ENCODE measurements at regions not wholly inside any gene's neighbourhood (a gene's known extent, or its start where the extent isn't known, plus 50 kb on each side); places are given as distances from the start of the nearest gene placed in this dataset.
"Not testable (repeated sequence)": the region's sequence is repeated elsewhere in the genome, so short reads cannot be mapped to it uniquely, and the experiment has no call there.

DNA sequence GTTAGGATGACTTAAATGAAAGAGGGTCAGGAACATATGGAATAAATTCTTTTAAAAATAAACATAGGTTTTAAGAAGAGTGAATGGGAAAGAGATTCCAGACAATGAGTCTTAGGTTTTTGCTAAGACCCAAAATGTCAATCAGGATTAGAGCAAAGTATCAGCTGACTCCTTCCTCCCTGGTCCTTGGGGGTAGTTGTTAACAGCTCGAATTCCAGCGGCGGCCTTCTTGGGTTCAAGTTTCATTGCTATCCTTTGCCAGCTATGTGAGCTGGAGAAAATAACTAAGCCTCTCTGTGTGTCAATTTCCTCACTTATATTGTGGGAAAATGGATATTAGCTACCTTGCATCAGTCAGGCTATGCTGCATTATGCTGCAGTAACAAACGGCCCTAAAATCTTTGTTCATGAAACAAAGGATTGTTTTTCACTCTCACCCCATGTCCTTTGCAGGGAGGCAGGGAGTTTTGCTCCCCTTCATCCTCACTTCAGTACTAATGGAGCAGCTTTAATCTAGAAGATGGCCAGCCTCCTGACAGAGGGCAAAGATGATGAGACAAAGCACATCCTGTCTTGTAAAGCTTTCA is 83.8 kb upstream of the RFLNA start:
- no peak for ATAC-seq (ENCODE audit: low FRiP score)
- DNase-seq: no peak
- Histone ChIP-seq H3K9me3 (ENCODE audit: control insufficient read depth, low read length) (peaks cover 5% of the 10 kb centered on the region), H3K4me1 (ENCODE audit: control insufficient read depth in 1 of 2, insufficient read depth in 2 of 2, low read length in 2 of 2) (no peaks in the 10 kb centered on the region), H3K4me3 (ENCODE audit: low read length in 2 of 2) (no peak overlapping the region), H3K27me3 (ENCODE audit: control insufficient read depth in 1 of 2, insufficient read depth in 2 of 2, low read length in 1 of 2) (no peaks in the 10 kb centered on the region), H3K27ac (ENCODE audit: low read depth in 1 of 2, low read length in 2 of 2) (no peak overlapping the region), H3K36me3 (ENCODE audit: control insufficient read depth in 1 of 2, insufficient read depth in 2 of 2, low read length in 1 of 2) (no peaks in the 10 kb centered on the region)
- intact Hi-C loops (cut with DNase I): no loop called here
- WGBS, 2 donors: 95 to 96% methylated on average over 4 of the region's 4 CpGs

DNA sequence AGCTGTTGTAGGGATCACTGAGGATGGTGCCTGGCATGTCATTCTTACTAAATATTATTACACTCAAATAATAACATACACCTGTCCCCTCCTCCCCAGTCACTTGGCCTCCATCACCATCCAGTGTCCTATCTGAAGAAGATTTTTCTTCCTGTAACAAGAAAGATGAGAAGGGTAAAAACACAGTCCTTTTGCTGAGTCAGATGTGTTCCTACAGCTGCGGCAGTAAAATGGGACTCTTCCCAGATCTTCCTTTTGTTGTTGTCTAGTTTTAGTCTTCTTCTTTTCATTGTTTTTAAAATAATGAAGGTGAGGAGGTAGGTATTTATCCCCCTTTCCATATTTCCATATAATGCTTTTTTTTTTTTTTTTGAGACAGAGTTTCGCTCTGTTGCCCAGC is 83.1 kb upstream of the RFLNA start:
- WGBS, 2 donors: 96 to 98% methylated on average over 2 of the region's 2 CpGs
- intact Hi-C loops (cut with DNase I): no loop called here

DNA sequence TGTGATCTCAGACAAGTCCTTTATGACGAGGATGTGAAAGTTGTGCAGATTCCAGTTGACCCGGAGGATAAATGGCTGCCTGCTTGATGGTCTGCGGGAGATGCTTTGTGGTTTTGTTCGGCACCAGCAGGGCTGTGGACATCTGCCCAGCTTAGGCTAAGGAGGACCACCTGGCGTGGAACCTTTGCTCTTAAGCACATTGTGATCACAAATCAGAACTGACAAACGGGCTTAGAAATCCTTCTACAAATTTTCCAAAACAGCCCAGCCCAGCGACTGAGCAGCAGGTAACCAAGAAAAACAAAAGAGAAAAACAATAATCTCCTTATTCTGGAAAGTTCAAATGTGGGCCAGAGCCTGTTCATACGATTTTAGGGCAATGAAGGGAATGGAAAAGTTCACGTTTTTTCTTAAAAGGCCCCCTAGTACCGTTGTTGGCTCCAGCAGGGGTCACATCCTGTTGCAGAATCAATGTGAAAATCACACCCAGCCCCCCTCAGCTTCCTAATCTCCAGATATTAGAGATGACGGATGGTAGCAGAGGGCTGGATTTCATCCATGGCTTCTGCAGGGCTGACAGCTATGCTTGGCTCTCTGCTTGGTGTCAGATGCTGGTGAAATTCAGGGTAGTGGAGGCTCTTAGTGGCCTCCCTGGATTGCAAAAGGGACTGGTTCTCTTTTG is 81.1 kb upstream of the RFLNA start:
- Histone ChIP-seq H3K36me3 (ENCODE audit: control insufficient read depth in 1 of 2, insufficient read depth in 2 of 2, low read length in 1 of 2) (no peaks in the 10 kb centered on the region), H3K4me3 (ENCODE audit: low read length in 2 of 2) (no peak overlapping the region), H3K27me3 (ENCODE audit: control insufficient read depth in 1 of 2, insufficient read depth in 2 of 2, low read length in 1 of 2) (no peaks in the 10 kb centered on the region), H3K27ac (ENCODE audit: low read depth in 1 of 2, low read length in 2 of 2) (no peak overlapping the region), H3K9me3 (ENCODE audit: control insufficient read depth, low read length) (peaks cover 5% of the 10 kb centered on the region), H3K4me1 (ENCODE audit: control insufficient read depth in 1 of 2, insufficient read depth in 2 of 2, low read length in 2 of 2) (no peaks in the 10 kb centered on the region)
- DNase-seq: no peak
- no peak for ATAC-seq (ENCODE audit: low FRiP score)
- intact Hi-C loops (cut with DNase I): no loop called here
- WGBS, 2 donors: 73 to 76% methylated on average over 11 of the region's 11 CpGs

More for the DNA sequence above, 83.1 kb upstream of the RFLNA start:
- Histone ChIP-seq H3K4me1 (ENCODE audit: control insufficient read depth in 1 of 2, insufficient read depth in 2 of 2, low read length in 2 of 2) (no peaks in the 10 kb centered on the region), H3K27me3 (ENCODE audit: control insufficient read depth in 1 of 2, insufficient read depth in 2 of 2, low read length in 1 of 2) (no peaks in the 10 kb centered on the region), H3K36me3 (ENCODE audit: control insufficient read depth in 1 of 2, insufficient read depth in 2 of 2, low read length in 1 of 2) (no peaks in the 10 kb centered on the region), H3K27ac (ENCODE audit: low read depth in 1 of 2, low read length in 2 of 2) (no peak overlapping the region), H3K9me3 (ENCODE audit: control insufficient read depth, low read length) (peaks cover 5% of the 10 kb centered on the region), H3K4me3 (ENCODE audit: low read length in 2 of 2) (no peak overlapping the region)
- ATAC-seq (ENCODE audit: low FRiP score) (no peak), DNase-seq (no peak)

DNA sequence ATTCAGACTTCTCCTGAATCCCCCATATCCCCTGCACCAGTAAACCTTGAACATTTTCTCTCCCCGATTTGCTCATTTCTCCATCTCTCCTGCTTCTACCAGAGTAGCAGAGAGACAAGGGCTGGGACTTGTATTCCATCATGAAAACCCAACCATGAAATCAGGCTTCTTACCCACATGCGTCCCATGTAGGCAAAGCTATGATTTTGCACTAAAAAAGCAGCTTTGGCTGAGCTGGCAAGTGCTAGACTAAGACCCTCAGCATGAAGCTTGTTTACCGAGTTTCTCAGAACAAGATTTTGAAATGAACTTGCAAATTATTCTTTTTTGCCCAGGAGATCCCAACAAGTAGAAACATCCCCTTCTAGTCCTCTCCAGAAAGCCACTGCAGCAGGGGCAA is 80.3 kb upstream of the RFLNA start:
- H3K27ac ChIP-seq (ENCODE audit: low read depth in 1 of 2, low read length in 2 of 2): no peak overlapping the region
- no peak for ATAC-seq (ENCODE audit: low FRiP score)
- H3K36me3 ChIP-seq (ENCODE audit: control insufficient read depth in 1 of 2, insufficient read depth in 2 of 2, low read length in 1 of 2): no peaks in the 10 kb centered on the region

DNA sequence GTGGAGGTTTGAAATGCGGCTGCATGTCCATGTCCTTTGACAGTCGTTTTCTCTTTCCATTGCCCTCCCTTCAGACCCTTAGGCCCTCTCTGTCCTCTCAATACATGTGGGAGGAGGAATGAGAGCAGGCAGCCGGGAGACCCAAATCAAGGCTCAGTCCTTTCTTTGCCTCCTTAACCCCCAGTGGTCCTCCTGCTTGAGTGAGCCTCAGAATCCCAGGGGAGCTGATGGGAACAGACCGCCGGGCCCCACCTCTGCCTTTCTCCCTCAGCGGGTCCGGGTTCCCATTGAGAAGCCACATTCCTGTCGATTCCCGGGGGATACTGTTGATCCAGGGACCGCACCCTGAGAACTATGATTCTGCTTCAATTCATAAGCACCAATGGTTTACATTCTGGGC is 77.9 kb upstream of the RFLNA start:
- Histone ChIP-seq H3K9me3 (ENCODE audit: control insufficient read depth, low read length) (peaks cover 8% of the 10 kb centered on the region), H3K4me1 (ENCODE audit: control insufficient read depth in 1 of 2, insufficient read depth in 2 of 2, low read length in 2 of 2) (no peaks in the 10 kb centered on the region), H3K27me3 (ENCODE audit: control insufficient read depth in 1 of 2, insufficient read depth in 2 of 2, low read length in 1 of 2) (no peaks in the 10 kb centered on the region), H3K27ac (ENCODE audit: low read depth in 1 of 2, low read length in 2 of 2) (no peak overlapping the region), H3K36me3 (ENCODE audit: control insufficient read depth in 1 of 2, insufficient read depth in 2 of 2, low read length in 1 of 2) (no peaks in the 10 kb centered on the region), H3K4me3 (ENCODE audit: low read length in 2 of 2) (no peak overlapping the region)
- 92% methylated on average over 10 of the region's 10 CpGs for WGBS, 2 donors
- intact Hi-C loops (cut with DNase I): no loop called here
- ATAC-seq (ENCODE audit: low FRiP score) (no peak), DNase-seq (no peak)

More for the DNA sequence above, 80.3 kb upstream of the RFLNA start:
- 97 to 100% methylated on average over 3 of the region's 3 CpGs for WGBS, 2 donors
- H3K9me3 ChIP-seq (ENCODE audit: control insufficient read depth, low read length): peaks cover 5% of the 10 kb centered on the region
- no peaks in the 10 kb centered on the region for H3K4me1 ChIP-seq (ENCODE audit: control insufficient read depth in 1 of 2, insufficient read depth in 2 of 2, low read length in 2 of 2)
- no peak for DNase-seq
- intact Hi-C loops (cut with DNase I): no loop called here
- H3K4me3 ChIP-seq (ENCODE audit: low read length in 2 of 2): no peak overlapping the region
- no peaks in the 10 kb centered on the region for H3K27me3 ChIP-seq (ENCODE audit: control insufficient read depth in 1 of 2, insufficient read depth in 2 of 2, low read length in 1 of 2)

DNA sequence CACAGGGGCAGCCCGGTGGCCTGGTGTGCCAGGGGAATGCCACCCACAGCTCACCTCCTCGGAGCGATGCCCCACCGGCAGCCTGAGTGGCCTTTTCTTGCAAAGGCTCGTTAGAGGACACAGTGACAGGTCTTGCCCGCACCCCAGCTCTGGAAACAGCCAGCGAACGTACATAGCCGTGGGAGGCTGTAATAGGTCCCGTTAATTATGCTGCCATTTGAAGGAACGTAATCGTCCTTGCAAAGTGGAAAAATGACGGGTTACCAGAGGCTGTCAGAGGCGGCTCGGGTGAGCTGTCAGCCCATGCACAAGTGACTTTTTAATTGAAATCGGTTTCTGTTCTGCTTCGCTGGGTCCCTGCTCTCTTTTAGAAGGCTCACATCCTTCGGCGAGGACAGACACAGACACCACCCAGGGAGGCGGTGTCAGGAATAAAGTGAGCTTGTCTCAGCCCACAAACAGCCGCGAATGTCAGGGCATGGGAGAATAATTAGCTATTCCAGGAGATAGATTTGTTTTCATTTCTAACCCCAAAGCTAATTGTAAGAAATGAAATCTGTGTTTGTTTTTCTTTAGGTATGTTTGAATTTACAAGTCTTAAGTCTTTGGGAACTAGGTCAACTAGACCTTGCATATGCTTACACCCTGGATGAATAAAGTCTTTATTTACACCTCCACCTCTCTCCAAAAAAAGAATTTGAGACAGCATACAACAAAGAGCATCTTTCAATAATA is 77.2 kb upstream of the RFLNA start:
- Histone ChIP-seq H3K4me1 (ENCODE audit: control insufficient read depth in 1 of 2, insufficient read depth in 2 of 2, low read length in 2 of 2) (no peaks in the 10 kb centered on the region), H3K36me3 (ENCODE audit: control insufficient read depth in 1 of 2, insufficient read depth in 2 of 2, low read length in 1 of 2) (no peaks in the 10 kb centered on the region), H3K27ac (ENCODE audit: low read depth in 1 of 2, low read length in 2 of 2) (no peak overlapping the region), H3K9me3 (ENCODE audit: control insufficient read depth, low read length) (peaks cover 8% of the 10 kb centered on the region), H3K27me3 (ENCODE audit: control insufficient read depth in 1 of 2, insufficient read depth in 2 of 2, low read length in 1 of 2) (no peaks in the 10 kb centered on the region), H3K4me3 (ENCODE audit: low read length in 2 of 2) (no peak overlapping the region)
- ATAC-seq (ENCODE audit: low FRiP score) (no peak), DNase-seq (no peak)
- intact Hi-C loops (cut with DNase I): no loop called here
- 30 to 32% methylated on average over 22 of the region's 22 CpGs for WGBS, 2 donors

DNA sequence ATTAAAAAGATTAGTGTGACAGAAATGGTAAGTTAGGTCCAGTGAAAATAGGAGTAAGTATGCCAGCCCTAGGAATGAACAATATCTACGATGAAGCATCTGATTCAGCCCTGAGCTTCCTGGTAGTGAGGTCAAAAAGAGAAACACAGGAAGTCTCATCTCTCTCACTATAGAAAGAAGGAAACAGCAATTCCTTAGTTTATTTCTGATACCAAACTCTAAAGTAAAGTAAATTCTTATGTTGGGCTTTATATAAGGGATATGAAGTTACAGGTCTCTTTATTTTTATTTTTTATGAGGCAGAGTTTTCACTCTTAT is 76.7 kb upstream of the RFLNA start:
- intact Hi-C loops (cut with DNase I): no loop called here
- DNase-seq: no peak
- Histone ChIP-seq H3K27me3 (ENCODE audit: control insufficient read depth in 1 of 2, insufficient read depth in 2 of 2, low read length in 1 of 2) (no peaks in the 10 kb centered on the region), H3K27ac (ENCODE audit: low read depth in 1 of 2, low read length in 2 of 2) (no peak overlapping the region), H3K36me3 (ENCODE audit: control insufficient read depth in 1 of 2, insufficient read depth in 2 of 2, low read length in 1 of 2) (no peaks in the 10 kb centered on the region), H3K4me1 (ENCODE audit: control insufficient read depth in 1 of 2, insufficient read depth in 2 of 2, low read length in 2 of 2) (no peaks in the 10 kb centered on the region), H3K4me3 (ENCODE audit: low read length in 2 of 2) (no peak overlapping the region), H3K9me3 (ENCODE audit: control insufficient read depth, low read length) (peaks cover 8% of the 10 kb centered on the region)
- no peak for ATAC-seq (ENCODE audit: low FRiP score)
- 84 to 91% methylated on average over 1 of the region's 1 CpG for WGBS, 2 donors

DNA sequence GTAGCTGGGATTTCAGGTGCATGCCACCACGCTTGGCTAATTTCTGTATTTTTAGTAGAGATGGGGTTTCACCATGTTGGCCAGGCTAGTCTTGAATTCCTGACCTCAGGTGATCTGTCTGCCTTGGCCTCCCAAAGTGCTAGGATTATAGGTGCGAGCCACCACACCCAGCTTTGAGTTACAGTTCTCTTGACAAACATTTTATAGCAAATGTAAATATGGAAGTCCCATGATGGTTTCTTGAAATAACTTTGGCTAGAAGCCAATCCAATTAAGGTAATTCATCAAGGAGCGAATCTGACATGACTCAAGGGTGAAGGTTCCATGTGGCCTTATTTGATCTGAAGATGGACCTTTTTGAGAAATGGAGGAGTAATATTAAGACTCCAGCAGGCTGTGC is 76.2 kb upstream of the RFLNA start:
- WGBS, 2 donors: 94 to 95% methylated on average over 3 of the region's 3 CpGs
- intact Hi-C loops (cut with DNase I); H3K27ac ChIP-seq (ENCODE audit: low read depth in 1 of 2, low read length in 2 of 2); H3K4me3 ChIP-seq (ENCODE audit: low read length in 2 of 2); H3K9me3 ChIP-seq (ENCODE audit: control insufficient read depth, low read length); H3K4me1 ChIP-seq (ENCODE audit: control insufficient read depth in 1 of 2, insufficient read depth in 2 of 2, low read length in 2 of 2); ATAC-seq (ENCODE audit: low FRiP score); H3K27me3 ChIP-seq (ENCODE audit: control insufficient read depth in 1 of 2, insufficient read depth in 2 of 2, low read length in 1 of 2); H3K36me3 ChIP-seq (ENCODE audit: control insufficient read depth in 1 of 2, insufficient read depth in 2 of 2, low read length in 1 of 2); DNase-seq: not testable (repeated sequence)

Data from aorta (tissue), 5 donors.